HG03103 (cell line): ENCODE measurements at regions not wholly inside any gene's neighbourhood (a gene's known extent, or its start where the extent isn't known, plus 50 kb on each side); places are given as distances from the start of the nearest gene placed in this dataset.

Experiments
- ATAC-seq: cut with Tn5 transposase; IDR thresholded peaks from one replicate; pipeline ENCODE4 v1.9.1; 2021; ENCODE audit warnings: low read depth; ENCODE audit not compliant: unreplicated experiment

GRCh38 chr7:49715486-49715885, 58.0 kb upstream of the VWC2 start:
- no peak for ATAC-seq

GRCh38 chr7:49717547-49717946, 55.9 kb upstream of the VWC2 start:
- ATAC-seq, result no peak

- no peak for ATAC-seq
These were observed 54.7 kb upstream of the VWC2 start for GRCh38 chr7:49718760-49719159.

GRCh38 chr7:49721441-49721840, 52.0 kb upstream of the VWC2 start:
- no peak for ATAC-seq
